Stimulated activated naive CD4-positive, alpha-beta T cell treated with Interleukin-2 at 50 U/mL for 16 hours (primary cell): ENCODE measurements at regions not wholly inside any gene's neighbourhood (a gene's known extent, or its start where the extent isn't known, plus 50 kb on each side); places are given as distances from the start of the nearest gene placed in this dataset.
"Not testable (repeated sequence)": the region's sequence is repeated elsewhere in the genome, so short reads cannot be mapped to it uniquely, and the experiment has no call there.

Source experiments
- DNase-seq: peaks from one replicate; lab custom pipeline; 2025; lab: John Stamatoyannopoulos, UW

- DNase-seq, result not testable (repeated sequence)
Measured at GRCh38 chr2:238723740-238724320, 124.1 kb upstream of the TWIST2 start.

DNA sequence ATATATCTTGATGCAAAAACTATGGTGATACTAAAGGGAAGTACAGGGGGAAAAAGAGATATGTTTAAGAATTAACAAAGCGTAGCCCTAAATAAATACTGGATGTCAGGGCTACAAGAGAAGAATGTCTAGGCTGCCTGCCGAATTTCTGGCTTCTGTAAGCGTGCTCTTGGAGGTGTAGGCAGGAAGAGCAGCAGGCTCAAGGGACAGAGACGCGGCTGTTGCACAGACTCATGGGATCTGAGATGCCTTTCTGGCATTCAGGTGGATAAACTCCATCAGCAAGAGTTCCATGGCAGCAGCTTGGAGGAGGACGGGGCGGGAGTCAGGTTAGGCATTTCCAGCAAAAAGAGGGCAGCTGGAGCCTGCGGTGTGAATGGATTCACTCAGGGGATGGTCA, 123.2 kb upstream of the TWIST2 start:
- DNase-seq, result no peak

DNA sequence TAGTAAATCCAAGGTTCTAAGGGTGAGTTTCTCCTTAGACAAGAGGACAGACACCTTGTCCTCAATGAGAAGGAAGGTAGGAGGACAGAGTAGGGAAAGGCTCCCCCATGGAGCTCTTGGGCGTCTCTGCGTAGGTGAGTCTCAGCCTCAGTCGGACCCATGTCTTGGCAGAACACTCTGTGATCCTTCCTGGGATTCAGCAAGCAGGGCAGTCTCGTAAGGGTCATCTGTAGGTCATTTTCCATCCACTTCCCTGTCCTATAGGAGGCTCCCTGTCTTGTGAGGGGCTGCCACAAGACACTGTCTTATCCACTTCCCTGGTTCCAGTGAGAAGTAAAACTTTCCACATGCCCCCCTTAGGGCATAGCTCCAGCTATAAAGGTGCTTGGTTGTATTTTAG, 122.6 kb upstream of the TWIST2 start:
- DNase-seq, result no peak

DNA sequence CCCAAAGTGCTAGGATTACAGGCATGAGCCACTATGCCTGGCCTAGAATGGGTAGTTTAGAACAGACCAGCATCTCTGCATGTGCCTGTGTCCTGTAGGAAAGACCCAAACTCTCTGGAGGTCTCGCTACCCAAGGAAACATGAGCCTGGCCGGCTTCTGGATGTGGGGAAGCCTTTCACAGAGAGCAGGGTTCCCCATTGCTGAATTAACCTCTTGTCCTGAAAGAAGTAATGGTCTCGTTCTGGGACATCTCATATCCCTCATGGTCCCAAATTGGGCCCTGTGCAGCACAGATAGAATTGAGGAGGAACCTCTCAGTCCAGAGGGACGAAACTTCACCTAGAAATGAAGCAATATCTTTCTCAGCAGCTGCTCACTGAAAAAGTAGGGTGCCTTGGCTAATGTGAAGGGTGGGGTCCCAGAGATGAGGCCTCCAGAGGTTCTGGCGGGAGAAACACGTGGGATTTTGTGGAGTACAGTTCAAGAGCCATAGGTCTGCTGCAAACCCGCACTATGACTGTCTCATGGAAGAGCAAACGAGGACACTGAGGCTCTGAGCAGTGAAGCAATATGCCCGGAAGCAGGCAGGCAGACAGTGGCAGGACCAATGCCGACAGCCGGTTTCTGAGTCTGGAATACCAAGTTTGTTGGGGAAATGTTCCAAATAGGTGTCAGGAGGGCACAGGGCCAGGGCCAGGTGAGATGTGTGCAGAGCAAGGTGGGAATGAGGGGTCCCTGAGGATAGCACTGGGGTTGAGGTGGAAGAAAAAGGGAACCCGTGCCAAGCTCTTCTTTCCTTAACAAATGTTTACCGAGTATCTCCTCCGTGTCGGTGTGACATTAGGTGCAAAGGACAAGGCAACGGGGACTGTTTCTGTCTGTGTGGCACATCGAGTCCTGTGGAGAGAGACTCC, 121.0 kb upstream of the TWIST2 start:
- no peak for DNase-seq

GRCh38 chr2:238727585-238728329, 120.1 kb upstream of the TWIST2 start:
- no peak for DNase-seq

GRCh38 chr2:238728330-238729260, 119.3 kb upstream of the TWIST2 start:
- DNase-seq, result no peak

DNA sequence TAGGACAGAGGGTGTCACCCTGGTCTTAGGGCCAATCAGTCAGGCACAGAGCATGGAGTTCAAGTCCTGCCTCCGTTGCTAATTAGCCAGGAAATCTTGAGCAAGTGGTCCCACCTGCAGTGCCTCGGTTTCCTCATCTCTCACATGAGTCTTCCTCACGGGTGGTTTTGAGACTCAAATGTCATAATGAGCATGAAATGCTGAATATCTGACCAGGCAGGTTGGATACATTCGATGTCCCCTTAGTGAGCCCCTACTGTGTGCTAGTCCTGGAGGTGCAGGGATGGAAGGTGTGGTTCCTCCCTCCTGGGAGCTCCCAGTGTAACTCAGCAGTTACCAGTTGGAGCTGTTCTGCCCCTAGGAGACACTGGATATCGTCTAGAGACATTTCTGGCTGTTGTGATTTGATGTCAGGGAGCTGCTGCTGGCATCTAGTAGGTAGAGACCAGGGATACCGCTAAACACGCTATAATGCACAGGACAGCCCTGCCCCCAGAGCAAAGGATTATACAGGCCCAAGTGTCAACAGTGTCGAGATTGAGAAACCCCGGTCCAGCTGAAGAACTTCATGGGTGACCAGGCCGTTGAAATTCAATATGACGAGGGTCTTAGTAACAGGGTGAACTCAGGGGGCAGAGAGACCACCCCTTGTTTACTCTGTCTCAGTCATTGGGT, 118.5 kb upstream of the TWIST2 start:
- DNase-seq, result no peak

GRCh38 chr2:238730001-238730669, 117.8 kb upstream of the TWIST2 start:
- no peak for DNase-seq

GRCh38 chr2:238730881-238731280, 117.0 kb upstream of the TWIST2 start:
- no peak for DNase-seq

GRCh38 chr2:238731961-238732360, 115.9 kb upstream of the TWIST2 start:
- DNase-seq, result no peak

GRCh38 chr2:238738917-238739316, 109.0 kb upstream of the TWIST2 start:
- no peak for DNase-seq

DNA sequence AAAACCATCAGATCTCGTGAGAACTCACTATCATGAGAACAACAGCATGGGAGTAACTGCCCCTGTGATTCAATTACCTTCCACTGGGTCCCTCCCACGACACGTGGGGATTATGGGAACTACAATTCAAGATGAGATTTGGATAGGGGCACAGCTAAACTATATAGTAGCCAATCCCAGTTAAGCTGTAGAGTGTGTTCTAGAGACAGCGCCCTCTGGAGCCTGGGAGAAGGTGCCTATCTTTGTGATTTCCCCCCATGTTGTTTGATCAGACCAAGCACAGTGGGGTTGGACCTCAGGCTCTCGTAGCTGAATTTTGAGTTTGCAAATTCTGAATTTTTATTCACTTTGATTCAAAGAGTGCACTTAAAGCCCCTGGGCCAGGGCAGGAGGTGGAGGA, 108.2 kb upstream of the TWIST2 start:
- DNase-seq, result no peak

DNA sequence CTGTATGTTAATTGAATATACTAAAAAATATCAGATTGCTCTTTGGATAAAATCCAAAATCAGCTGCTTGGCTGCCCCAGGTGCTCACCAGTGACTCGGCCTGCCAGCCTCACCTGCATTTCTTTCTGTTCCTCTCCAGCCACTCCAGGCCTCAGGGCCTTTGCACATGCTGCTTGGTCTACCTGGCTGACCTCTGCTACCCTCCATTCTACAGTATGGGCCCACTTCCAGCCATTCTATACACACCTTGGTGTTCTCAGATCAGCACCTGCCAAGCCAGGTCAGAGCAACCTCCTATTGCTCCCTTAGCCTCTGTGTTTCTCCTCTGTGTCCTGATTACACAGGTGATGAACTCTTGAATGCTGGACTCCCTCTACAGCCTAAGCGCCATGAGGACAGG, 106.6 kb upstream of the TWIST2 start:
- no peak for DNase-seq

- no peak for DNase-seq
Measured at GRCh38 chr2:238742066-238742465, 105.8 kb upstream of the TWIST2 start.

DNA sequence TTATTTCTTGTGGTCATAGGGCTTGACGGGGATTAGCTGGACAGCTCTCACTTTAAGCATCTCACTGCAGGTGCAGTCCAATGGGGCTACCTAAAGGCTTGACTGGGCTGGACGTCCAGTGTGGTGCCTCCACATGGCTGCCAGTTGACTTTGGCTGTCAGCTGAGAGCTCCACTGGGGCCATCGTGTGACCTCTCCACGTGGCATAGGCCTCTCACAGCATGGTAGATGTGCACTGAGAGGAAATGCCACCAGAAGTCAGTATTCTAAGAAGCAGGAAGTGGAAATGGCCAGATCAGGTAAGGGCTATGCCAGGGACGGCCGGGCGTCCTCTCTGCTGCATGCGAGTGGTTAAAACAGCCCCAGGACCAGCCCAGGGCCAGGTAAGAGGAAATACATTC, 105.2 kb upstream of the TWIST2 start:
- DNase-seq, result no peak

DNA sequence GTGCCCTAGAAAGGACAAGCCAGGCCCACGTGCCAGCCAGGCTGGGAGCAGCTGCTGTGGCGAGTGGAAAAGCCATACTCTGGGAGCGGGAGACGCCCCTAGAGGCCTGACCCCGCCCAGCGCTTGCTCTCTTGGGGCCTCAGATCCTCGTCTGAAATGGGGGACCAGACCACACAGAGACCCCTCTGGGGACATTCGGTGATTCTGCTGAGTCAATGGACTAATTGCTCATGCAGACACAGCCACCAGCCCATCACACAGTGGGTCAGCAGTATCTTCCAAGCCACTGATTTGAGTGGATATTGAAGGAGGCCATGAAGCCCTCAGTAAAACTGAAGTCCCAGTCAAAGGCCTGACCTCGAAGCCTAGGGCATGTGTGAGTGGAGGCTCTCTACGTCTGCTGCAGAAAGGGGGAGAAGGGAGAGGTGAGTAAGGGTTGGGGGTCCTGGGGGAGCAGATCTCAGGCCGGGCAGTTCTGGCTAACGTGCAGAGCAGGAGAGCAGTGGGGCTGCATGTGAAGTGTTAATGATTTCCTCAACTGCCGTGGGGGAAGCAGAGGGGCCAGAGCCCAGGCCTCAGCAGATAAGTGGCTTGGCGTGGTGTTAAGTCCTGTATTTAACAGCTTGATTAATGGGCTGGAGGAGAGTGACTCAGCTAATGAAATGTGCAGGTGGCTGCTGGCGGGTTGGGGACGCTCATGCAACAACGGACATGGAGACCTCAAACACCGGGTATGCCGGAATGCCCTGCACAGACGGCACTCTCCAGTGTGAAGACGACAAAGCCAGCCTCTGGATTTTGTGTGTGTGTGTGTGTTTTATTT, 104.4 kb upstream of the TWIST2 start:
- no peak for DNase-seq

DNA sequence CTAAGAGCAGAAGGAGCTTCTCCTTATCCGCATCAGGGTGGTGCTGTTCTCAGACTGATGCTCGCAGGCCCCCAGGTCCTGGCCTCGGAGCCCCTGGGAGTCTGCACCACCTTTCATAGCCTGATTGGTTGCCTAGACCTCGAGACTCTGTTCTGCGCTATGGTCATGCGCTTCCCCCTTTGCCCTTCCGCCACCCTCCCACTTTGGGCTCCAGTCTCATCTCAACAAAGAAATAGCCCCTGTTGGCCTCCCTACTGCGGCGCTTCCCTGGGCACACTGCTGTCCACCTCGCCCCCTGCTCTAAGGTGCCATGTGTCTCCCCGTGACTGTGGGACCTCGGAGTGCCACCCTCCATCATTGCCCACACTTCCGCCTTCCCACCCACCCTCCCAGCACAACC, 102.9 kb upstream of the TWIST2 start:
- no peak for DNase-seq

DNA sequence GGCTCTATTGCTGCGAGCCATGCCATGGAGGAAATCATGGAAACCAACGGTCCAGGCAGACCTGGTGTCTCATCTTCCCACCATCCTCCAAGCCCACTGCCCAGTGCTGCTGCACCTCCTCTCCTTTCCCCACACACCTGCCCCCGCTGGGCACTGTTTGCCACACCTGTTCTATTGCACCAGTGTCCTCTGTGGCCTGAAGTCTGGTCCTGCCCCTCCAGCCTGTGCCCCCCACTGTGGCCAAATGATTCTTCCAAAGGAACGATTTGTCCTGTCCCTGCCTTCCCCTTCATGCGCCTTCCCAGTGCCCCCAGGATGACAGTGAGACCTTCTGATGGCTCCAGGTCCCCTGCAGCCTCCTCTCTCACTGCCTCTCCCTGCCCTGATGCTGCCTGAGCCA, 101.9 kb upstream of the TWIST2 start:
- no peak for DNase-seq

GRCh38 chr2:238747114-238747513, 100.8 kb upstream of the TWIST2 start:
- no peak for DNase-seq

DNA sequence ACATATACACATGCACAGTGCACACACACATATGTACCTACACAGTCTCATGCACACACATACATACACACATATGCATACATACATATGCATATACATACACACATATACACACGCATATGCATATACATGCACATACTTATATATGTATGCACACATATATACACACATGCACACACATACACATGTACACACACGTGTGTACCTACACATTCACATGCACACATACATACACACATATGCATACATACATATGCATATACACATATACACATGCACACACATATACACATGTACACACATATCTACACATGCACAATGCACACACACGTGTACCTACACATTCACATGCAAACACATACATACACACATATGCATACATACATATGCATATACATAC, 100.3 kb upstream of the TWIST2 start:
- no peak for DNase-seq
